ENCODE measurements at regions not wholly inside any gene's neighbourhood (a gene's known extent, or its start where the extent isn't known, plus 50 kb on each side); places are given as distances from the start of the nearest gene placed in this dataset.

DNA sequence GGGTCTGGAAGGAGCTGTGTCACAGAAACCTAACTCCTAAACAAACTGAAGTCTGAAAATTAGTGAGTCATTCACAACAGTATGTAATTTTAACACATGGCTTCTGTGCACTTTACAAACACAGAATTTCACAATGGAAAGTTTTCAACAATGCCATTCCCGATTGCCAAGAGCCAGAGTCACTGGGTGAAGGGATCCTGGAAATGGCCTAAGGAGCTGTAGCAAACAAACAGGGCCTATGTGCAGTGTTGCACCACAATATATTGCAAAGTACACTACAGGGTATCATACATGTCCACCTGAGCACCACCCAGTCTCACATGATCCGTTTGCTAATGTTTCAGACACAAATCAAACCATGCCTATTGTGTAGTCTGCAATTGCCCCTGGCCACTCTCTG, 184.7 kb upstream of the OTX2 start:
- Histone ChIP-seq H3K4me2 (ENCODE audit: low read depth, low read length) (no peak overlapping the region), H3K9me3 (ENCODE audit: low read length) (no peaks in the 10 kb centered on the region), H4K20me1 (ENCODE audit: insufficient read depth, low read length) (no peaks in the 10 kb centered on the region), H2AFZ (ENCODE audit: low read length) (no peak overlapping the region), H3K4me1 (ENCODE audit: insufficient read depth, low read length) (no peaks in the 10 kb centered on the region), H3K27ac (ENCODE audit: extremely low read length, insufficient read depth, low read length) (no peak overlapping the region), H3K79me2 (ENCODE audit: insufficient read depth, low read length) (no peaks in the 10 kb centered on the region), H3K27me3 (ENCODE audit: control insufficient read depth in 1 of 2, insufficient read depth in 2 of 2, low read length in 2 of 2) (no peaks in the 10 kb centered on the region), H3K36me3 (replicated peaks in 1 of 2; ENCODE audit: control insufficient read depth in 1 of 2, insufficient read depth in 2 of 2, low read length in 2 of 2) (no peaks in the 10 kb centered on the region), H3K9ac (ENCODE audit: insufficient read depth, low read depth, low read length) (no peak overlapping the region), H3K4me3 (replicated peaks in 1 of 3; ENCODE audit: insufficient read depth in 1 of 3, low read depth in 2 of 3, low read length in 3 of 3) (no peak overlapping the region)
- BruUV-seq (replicated peaks), result no TSS peak
- ChIA-PET CTCF (ENCODE audit: low intra/inter-chr PET ratio, low total read pairs) (no interaction called here), POLR2A (no interaction called here)
- in situ Hi-C loops (cut with HindIII; ENCODE audit: extremely low pct_ligation_motif_present, low pct_unique_long_range_greater_than_20kb), result no loop called here
- ATAC-seq, result no peak
- intact Hi-C loops (cut with micrococcal nuclease; ENCODE audit: unreplicated experiment), result no loop called here
- peak; percentile 1 for DNase-seq (ENCODE audit: low spot score)
- FAIRE-seq, result no peak
- 6% methylated on average over 2 of the region's 2 CpGs for WGBS (ENCODE audit: low lambda C conversion rate)
- TF ChIP-seq, protein P1, sequence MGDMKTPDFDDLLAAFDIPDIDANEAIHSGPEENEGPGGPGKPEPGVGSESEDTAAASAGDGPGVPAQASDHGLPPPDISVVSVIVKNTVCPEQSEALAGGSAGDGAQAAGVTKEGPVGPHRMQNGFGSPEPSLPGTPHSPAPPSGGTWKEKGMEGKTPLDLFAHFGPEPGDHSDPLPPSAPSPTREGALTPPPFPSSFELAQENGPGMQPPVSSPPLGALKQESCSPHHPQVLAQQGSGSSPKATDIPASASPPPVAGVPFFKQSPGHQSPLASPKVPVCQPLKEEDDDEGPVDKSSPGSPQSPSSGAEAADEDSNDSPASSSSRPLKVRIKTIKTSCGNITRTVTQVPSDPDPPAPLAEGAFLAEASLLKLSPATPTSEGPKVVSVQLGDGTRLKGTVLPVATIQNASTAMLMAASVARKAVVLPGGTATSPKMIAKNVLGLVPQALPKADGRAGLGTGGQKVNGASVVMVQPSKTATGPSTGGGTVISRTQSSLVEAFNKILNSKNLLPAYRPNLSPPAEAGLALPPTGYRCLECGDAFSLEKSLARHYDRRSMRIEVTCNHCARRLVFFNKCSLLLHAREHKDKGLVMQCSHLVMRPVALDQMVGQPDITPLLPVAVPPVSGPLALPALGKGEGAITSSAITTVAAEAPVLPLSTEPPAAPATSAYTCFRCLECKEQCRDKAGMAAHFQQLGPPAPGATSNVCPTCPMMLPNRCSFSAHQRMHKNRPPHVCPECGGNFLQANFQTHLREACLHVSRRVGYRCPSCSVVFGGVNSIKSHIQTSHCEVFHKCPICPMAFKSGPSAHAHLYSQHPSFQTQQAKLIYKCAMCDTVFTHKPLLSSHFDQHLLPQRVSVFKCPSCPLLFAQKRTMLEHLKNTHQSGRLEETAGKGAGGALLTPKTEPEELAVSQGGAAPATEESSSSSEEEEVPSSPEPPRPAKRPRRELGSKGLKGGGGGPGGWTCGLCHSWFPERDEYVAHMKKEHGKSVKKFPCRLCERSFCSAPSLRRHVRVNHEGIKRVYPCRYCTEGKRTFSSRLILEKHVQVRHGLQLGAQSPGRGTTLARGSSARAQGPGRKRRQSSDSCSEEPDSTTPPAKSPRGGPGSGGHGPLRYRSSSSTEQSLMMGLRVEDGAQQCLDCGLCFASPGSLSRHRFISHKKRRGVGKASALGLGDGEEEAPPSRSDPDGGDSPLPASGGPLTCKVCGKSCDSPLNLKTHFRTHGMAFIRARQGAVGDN (CRISPR knock-in tag; IDR thresholded peaks at IDR 0.05), result no peak
- TF ChIP-seq ZNF260 (CRISPR knock-in tag; IDR thresholded peaks at IDR 0.05; ENCODE audit: borderline replicate concordance, low read depth), result no peak
- TF ChIP-seq, protein P2, sequence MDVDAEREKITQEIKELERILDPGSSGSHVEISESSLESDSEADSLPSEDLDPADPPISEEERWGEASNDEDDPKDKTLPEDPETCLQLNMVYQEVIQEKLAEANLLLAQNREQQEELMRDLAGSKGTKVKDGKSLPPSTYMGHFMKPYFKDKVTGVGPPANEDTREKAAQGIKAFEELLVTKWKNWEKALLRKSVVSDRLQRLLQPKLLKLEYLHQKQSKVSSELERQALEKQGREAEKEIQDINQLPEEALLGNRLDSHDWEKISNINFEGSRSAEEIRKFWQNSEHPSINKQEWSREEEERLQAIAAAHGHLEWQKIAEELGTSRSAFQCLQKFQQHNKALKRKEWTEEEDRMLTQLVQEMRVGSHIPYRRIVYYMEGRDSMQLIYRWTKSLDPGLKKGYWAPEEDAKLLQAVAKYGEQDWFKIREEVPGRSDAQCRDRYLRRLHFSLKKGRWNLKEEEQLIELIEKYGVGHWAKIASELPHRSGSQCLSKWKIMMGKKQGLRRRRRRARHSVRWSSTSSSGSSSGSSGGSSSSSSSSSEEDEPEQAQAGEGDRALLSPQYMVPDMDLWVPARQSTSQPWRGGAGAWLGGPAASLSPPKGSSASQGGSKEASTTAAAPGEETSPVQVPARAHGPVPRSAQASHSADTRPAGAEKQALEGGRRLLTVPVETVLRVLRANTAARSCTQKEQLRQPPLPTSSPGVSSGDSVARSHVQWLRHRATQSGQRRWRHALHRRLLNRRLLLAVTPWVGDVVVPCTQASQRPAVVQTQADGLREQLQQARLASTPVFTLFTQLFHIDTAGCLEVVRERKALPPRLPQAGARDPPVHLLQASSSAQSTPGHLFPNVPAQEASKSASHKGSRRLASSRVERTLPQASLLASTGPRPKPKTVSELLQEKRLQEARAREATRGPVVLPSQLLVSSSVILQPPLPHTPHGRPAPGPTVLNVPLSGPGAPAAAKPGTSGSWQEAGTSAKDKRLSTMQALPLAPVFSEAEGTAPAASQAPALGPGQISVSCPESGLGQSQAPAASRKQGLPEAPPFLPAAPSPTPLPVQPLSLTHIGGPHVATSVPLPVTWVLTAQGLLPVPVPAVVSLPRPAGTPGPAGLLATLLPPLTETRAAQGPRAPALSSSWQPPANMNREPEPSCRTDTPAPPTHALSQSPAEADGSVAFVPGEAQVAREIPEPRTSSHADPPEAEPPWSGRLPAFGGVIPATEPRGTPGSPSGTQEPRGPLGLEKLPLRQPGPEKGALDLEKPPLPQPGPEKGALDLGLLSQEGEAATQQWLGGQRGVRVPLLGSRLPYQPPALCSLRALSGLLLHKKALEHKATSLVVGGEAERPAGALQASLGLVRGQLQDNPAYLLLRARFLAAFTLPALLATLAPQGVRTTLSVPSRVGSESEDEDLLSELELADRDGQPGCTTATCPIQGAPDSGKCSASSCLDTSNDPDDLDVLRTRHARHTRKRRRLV (CRISPR knock-in tag; IDR thresholded peaks at IDR 0.05), result no peak
- no peak for TF ChIP-seq ATRX (CRISPR knock-in tag; IDR thresholded peaks at IDR 0.05; ENCODE audit: borderline replicate concordance)
- TF ChIP-seq, protein P3, sequence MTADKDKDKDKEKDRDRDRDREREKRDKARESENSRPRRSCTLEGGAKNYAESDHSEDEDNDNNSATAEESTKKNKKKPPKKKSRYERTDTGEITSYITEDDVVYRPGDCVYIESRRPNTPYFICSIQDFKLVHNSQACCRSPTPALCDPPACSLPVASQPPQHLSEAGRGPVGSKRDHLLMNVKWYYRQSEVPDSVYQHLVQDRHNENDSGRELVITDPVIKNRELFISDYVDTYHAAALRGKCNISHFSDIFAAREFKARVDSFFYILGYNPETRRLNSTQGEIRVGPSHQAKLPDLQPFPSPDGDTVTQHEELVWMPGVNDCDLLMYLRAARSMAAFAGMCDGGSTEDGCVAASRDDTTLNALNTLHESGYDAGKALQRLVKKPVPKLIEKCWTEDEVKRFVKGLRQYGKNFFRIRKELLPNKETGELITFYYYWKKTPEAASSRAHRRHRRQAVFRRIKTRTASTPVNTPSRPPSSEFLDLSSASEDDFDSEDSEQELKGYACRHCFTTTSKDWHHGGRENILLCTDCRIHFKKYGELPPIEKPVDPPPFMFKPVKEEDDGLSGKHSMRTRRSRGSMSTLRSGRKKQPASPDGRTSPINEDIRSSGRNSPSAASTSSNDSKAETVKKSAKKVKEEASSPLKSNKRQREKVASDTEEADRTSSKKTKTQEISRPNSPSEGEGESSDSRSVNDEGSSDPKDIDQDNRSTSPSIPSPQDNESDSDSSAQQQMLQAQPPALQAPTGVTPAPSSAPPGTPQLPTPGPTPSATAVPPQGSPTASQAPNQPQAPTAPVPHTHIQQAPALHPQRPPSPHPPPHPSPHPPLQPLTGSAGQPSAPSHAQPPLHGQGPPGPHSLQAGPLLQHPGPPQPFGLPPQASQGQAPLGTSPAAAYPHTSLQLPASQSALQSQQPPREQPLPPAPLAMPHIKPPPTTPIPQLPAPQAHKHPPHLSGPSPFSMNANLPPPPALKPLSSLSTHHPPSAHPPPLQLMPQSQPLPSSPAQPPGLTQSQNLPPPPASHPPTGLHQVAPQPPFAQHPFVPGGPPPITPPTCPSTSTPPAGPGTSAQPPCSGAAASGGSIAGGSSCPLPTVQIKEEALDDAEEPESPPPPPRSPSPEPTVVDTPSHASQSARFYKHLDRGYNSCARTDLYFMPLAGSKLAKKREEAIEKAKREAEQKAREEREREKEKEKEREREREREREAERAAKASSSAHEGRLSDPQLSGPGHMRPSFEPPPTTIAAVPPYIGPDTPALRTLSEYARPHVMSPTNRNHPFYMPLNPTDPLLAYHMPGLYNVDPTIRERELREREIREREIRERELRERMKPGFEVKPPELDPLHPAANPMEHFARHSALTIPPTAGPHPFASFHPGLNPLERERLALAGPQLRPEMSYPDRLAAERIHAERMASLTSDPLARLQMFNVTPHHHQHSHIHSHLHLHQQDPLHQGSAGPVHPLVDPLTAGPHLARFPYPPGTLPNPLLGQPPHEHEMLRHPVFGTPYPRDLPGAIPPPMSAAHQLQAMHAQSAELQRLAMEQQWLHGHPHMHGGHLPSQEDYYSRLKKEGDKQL (CRISPR knock-in tag; IDR thresholded peaks at IDR 0.05; ENCODE audit: low read depth), result no peak
- TF ChIP-seq ZSCAN30 (CRISPR knock-in tag; IDR thresholded peaks at IDR 0.05), result no peak
- TF ChIP-seq, protein P4, sequence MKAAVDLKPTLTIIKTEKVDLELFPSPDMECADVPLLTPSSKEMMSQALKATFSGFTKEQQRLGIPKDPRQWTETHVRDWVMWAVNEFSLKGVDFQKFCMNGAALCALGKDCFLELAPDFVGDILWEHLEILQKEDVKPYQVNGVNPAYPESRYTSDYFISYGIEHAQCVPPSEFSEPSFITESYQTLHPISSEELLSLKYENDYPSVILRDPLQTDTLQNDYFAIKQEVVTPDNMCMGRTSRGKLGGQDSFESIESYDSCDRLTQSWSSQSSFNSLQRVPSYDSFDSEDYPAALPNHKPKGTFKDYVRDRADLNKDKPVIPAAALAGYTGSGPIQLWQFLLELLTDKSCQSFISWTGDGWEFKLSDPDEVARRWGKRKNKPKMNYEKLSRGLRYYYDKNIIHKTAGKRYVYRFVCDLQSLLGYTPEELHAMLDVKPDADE (CRISPR knock-in tag; IDR thresholded peaks at IDR 0.05), result no peak

All from HepG2 (cell line).